HG02943 (cell line): ENCODE measurements at regions not wholly inside any gene's neighbourhood (a gene's known extent, or its start where the extent isn't known, plus 50 kb on each side); places are given as distances from the start of the nearest gene placed in this dataset.

Experiments
- ATAC-seq: cut with Tn5 transposase; IDR thresholded peaks from one replicate; pipeline ENCODE4 v1.9.1; 2021; ENCODE audit warnings: mild to moderate bottlenecking, low read depth, moderate library complexity; ENCODE audit not compliant: unreplicated experiment

DNA sequence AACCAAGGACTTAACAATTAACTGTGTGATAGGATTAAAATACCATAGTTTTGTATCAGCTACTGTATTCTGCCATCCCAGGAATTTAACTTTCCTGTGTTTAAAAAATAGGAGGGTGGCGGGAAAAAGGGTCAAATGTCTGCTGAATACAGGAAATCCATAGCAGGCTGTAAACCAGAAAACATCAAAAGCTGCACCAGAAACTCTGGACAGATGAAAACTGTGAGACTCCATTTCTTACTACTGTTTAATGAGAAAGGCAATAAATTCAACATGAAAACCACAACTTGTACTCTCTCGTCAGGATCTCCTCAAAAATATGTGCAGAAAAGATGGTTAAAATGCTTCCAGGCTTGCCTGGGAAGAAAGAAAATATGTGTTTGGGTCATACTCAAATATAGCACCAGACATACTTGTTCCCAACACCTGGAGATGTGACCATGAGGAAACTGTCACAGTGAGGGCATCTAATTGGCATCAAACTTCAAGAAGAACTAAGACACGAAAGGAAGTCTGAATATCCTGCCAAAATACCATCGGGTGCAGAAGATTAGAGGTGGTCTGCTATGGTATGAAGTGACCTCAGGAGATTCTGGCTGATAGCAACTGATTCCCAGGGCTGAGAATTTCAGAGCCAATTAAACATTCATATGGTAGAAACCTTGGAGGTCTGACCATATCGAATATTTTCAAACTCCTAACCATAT, 164.7 kb upstream of the TARS1 start:
- ATAC-seq, result no peak

DNA sequence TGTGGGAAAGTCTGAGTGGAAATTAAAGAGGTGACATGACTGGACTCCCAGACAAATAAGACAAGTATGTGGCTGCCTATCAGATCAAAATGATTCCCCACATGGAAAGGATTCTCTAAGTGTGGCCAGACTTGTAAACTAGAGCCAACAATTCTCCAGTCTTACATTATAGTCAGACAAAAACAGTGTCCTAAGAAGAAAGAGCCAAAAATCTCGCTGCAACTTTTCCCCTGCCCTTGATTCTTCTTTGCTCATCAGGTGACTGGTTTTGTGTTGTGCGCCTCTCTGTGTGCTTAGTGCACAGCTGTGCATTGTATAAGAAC, 164.2 kb upstream of the TARS1 start:
- ATAC-seq, result no peak

DNA sequence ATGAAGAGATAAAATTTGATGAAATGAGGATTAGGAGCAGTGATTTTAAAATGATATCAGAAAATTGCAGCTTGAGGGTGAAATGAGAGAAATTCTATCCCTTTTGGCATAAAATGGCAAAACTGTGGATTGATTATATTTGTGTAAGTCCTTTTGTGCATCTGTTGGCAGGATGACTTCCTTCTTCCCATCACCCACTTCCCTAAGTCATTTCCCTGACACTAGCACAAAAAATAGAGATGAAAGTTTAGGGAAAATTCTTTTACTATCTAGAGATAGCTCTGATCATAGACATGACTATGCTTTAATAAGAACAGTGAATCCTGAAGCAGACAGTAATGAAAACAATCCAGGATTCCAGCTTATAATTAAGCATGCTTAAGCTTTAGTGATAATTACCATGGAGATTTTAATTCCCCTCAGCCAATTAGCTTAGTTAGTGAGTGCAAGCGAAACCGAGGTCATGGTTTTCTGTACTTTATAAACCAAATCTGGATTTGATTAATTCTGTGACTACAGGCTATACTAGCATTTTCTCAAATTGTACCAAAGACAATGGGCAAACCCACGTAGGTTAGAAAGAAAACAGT, 163.6 kb upstream of the TARS1 start:
- ATAC-seq, result no peak

DNA sequence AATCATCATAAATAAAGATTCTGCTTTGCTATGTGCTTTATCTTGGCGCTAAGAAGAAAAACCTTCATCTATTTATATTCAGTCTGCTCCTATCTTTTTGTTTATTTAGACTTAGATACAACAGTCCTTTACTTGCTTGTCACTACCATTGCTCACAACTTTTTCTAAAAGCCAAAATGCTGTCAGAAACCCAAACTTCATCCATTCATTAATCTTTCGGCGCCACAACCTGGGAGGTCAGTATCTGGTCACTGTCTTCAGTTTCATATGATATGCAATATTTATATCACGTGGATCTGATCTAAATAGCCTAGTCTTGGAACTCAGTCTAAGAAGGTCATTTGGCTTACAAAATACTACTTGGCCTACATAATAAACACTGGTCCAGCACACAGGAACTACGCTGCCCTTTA, 159.3 kb upstream of the TARS1 start:
- ATAC-seq, result no peak

DNA sequence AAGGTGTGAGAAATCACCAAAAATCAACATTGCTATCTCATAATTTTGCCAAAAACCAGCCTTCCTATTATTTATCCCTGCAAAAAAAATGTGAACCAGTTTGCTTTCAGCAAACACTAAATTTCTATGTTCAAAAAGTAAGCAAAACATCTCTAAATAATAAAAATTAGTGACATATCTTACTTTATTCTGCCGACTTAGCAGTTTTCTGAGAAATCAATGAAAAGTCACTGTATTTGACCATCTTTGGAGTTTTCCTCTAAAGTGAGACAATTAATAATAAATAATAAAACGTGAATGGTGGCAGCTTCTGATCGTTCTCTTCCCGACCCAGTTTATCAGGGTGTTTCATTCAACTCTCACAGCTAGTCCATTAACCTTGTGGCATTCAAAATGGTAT, 158.6 kb upstream of the TARS1 start:
- no peak for ATAC-seq

DNA sequence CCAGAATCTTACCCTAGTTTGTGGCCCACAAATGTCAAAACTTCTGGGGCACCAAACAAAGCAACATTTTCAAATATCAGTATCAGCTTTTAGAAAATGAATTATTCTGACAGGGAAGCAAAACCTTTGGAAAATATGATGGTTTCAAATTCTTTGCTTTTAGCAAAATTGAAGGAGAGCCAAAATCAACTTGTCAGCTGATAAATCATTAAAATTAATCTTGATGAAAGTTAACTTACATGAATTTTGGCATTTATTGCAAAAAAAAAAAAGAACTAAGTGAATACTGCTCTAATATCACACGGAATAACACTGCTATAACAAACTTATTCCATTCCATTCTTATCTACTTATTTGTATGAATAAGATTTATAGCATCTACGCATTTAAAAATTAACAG, 158.1 kb upstream of the TARS1 start:
- ATAC-seq, result no peak

DNA sequence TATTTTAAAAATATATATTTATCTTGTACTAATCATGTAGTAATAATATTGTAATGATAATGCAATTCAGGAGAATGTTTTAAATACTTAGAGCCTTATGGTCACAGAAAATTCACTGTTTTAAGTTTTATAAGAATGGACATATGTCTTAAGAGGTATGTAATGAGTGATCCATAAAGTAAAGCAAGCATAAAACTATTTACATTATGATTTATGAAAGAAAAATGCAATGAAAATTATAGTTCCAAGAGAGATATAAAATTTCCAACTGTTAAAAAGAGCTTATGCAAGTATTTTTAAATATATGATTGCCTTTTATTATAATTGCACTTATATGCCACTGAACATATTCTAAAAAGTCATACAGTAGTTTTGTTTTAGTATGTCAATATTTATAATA, 157.5 kb upstream of the TARS1 start:
- no peak for ATAC-seq

DNA sequence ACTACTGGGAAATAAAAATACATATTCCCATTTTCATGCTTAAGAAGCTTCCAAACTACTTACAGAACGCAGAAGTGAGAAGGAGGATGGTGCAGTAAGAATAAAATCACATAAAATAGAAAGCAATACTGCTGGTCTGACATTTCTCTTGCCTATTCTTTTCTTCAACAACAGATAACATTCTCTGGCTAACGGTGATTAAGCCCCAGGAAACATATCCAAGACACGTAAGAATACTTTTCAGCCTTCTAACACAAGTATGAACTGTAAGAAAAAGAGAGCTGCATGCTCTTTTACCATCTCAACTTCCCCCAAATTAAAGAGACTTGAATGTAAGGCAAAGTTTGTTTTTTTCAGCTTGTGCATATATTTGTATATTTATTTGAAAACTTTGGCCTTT, 156.1 kb upstream of the TARS1 start:
- ATAC-seq, result no peak

DNA sequence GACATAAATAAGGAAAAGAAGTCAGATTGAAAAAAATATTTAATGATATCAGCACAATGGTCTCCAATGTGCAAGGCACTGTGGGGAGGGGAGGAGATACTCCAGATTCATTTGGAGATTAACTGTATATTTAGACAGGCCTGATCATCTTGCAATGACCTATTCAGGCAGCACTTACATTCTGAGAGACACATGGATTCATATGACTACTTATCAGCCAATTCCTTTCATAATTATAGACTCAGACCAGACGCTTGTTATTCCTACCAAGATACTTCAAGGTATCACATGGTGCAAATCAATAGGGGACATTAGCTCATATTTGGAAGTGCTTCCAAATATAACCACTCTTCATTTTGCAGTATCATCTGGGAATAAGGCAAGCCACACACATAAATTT, 153.5 kb upstream of the TARS1 start:
- ATAC-seq, result no peak

DNA sequence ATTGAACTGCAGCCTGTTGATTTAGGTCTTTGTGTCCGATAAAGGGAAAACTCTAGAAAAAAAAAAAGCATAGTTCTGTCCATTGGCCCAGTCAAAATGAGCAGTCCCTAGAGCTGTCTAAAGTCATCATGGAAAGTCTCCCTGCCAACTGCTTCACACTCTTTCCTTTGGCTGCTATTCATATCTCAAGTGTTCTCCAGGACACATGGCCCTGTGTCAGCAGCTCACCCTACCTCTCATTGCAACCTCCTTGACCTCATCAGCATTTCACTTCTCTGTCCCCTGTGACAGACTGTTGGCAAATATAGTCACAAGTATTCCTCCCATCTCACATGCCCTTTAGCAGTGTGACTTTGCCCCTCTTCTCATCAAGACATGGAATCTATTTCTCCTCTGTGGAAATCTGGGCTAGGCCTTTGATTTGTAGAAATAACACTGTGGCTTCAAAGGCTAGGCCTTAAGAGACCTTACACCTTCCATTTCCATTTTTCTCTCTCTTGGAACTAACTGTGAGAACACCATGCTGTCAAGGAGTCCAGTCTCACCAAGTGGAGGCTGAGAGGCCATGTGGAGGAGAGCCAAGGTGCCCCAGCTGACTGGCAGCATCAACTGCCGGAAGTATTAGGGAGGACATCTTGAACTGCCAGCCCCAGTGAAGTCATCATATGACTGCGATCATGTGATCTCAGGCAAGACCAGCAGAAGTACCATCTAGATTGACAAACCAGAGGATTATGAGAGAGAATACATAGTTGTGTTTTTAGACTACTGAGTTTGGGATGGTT, 149.4 kb upstream of the TARS1 start:
- no peak for ATAC-seq

DNA sequence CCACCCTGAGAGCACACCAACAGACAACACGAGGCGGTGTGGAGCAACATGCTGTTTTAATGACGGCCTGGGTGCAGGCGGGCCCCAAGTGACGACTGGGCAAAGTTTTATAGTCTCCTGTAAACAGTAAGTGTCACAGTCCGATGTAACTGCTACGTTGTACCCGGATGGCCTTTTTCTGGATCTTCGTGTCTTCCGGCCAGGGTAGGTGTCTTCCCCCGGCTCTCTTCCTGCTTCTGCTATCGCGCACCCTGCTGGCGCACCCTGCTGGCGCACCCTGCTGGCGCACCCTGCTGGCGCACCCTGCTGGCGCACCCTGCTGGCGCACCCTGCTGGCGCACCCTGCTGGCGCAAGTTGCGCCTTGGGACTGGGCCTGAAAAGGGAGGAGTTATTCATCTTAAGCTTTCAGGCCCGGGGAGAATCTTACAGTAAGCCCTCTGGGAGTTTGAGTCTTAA, 143.0 kb upstream of the TARS1 start:
- no peak for ATAC-seq

DNA sequence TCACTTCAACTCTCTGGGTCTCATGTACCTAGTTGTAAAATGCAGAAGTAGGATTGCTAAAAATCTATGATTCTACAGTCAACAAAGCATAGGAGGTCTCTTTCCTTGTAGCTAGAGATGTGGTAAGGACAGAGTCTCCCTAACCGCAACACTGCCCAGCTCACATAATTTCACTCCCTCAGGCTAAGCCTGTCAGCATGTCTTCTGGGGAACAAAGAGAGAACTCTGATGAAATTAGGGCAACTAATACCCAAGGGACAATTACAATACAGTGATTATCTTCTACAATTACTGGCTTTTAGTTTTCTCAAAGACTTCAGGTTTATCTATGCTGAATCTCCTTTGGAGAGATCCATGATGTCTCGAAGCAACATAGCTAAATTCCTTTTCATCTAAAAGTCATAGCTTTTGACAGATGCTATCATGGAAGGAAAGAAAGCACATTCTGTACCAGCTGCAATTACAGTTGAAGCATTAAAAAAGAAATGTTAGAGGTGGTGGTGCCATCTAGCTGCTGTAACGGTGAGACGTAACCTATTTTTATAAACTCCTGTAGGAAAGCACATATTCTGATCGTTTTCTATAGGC, 141.1 kb upstream of the TARS1 start:
- peak; percentile 39 for ATAC-seq

DNA sequence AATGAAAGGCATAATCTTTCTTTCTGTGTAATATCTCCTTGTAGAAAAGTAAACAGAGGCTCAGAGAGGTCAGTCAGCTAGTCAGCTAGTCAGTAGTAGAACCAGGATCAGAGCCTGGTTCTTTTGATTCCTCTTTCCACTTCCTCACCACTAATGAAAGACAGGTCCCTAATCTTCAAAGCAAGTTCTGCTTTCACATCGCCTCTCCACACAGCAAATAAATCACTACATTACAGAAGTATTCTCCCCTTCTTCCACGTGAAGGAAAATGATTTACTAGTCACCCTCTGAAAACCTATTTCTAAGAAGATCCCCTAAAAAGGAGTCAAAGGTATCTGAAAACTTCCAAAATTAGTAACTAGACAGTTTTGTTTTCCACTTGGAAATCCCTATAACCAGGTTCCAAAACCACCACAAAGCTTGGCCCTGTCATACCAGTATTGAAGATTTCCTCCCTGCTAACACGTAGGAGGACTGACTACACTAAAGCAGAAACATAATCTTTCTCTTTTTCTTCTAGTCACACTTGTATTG, 140.5 kb upstream of the TARS1 start:
- peak; percentile 54 for ATAC-seq

DNA sequence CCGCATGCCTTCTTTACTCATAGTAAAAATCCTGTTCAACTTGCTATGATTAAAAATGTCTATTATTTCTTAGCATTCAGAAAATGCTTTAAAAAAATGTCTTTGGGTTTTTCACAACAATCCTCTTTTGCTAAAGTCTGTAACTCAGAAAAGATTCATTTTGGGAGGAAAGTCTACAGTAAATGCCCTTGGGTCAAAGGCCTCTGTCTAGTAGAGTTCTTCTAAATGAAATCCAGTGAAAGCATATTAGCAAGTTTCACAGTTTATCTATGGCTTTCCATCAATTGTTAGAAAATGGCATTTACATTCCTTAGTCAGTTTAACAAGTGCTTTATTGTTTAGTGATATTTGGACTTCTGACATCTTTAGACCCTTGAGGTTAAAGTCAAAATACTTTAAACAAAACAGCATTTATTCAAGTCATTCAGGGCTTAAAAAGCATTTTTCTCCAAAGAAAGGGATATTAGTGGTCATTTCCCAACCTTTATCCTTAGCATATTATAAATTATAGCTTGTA, 137.1 kb upstream of the TARS1 start:
- no peak for ATAC-seq

DNA sequence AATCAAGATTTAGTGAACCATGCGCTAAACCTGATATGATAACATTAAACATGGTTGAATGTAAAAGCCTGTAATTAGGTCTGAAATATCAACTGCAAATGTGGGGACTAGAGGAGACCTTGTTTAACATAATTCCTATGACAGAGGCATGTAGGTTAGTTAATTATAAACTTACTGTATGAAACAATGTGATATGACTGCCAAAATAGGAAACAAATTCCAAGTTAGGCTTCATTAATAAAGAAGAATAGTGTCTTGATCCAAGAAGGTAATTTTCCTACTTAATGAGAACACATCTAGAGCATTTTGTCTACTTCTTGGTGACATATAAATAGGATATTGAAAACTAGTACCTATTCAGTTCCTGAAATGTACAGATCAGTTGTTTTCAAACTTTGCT, 136.2 kb upstream of the TARS1 start:
- no peak for ATAC-seq

DNA sequence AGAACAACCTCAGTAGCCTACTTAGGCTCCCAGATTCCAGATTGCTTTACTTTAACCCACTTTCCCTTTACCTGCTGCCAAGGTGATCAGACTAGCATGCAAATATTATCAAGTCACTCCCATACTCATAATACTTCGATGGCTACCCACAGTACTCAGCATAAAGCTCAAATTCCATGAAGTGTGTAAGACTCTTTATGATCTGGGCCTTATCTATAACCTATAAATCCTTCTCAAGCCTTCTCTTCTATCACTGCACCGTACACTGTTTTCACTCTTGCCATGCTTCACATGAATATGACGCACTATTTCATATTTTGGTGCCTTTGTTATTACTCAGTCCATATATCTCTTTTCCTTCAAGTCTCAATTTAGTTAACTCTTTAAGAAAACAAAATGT, 135.2 kb upstream of the TARS1 start:
- ATAC-seq, result no peak

DNA sequence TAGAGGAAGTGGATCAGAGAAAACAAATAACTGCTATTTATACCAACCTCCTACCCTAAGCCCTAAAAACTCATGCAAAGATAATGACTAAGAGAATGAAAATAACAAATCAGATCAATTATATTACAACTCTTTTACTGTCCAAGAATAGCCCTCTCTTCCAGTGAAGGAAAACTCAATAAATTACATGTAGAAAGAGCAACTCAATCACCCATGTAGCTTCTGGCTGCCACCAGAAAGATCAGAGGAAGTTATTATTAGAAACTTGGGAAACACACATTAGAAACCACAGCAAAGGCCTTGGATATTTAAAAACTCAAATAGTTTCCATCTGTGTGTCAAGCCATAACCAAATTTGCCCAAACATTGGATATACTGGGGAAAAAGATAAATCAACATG, 134.0 kb upstream of the TARS1 start:
- ATAC-seq, result no peak

DNA sequence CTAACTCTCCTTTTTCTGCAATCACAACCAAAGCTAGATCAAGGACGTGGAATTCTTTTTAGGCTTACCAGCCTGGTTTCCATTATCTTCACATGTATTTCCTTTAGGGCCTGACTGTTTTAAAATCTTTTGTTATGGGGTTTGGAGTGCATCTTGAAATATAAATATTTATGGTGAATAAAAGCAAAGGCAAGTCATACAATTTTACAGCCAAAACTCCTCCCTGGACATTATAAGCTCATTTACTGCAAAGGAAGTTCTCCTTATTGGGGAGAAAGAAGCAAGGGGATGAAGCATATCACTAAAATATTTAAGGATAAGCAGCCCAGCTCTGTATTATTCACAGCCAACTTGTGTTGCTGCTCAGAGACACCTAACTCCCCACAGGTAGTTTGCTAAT, 132.2 kb upstream of the TARS1 start:
- ATAC-seq, result no peak

DNA sequence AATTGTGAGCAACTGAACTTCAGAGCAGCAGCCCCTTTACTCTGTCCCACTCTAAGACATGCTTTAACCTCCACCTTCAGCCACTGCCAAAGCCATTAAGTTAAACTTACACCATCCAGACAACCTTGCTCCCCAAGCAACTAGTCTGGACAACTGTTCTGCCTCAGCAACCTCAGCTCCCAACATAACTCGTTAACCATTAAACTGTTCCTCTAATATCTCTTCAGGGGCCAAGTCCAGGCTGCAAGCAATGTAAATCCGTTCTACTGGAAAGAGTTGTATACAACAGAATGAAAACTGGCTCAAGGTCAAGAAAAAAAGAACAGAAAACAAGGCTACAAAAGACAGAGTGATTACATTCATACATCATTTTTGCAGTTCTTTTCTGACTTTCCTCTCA, 131.7 kb upstream of the TARS1 start:
- ATAC-seq, result no peak

DNA sequence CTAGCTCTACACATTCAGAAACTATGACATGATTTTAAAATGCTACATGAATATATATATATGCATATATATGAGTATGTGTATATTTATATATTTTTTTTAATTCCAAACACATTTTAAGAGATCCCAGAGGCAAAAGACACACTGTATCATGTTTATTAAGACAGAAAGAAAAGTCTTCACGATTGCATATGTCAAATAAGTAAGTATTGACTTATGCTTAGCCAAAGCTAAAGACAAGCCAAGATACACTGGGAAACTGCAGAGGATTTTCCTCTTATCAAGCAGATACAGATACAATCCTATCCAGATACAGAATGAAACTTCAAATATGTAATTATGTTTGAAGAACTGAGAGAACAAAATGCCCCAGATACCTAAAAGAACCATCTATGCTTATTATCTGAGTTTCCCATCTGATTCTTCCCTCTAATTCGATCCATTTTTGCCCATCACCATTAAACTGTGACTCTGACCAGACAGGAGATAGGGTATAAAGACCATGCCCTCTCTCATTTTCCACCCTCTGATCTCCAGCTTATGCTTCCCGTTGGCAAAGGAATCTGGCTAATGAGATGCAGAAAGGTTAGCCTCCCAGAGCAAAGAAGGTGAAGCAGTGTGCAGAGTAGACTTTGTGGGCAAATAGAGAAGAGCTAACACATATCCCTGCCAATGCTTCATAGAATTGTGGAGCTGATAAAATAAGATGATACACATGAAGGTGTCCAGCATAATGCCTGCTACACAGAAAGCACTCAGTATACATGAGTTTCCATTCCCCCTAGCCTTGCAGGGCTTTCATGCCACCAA, 131.0 kb upstream of the TARS1 start:
- ATAC-seq, result no peak
